ENCODE measurements at regions not wholly inside any gene's neighbourhood (a gene's known extent, or its start where the extent isn't known, plus 50 kb on each side); places are given as distances from the start of the nearest gene placed in this dataset.

DNA sequence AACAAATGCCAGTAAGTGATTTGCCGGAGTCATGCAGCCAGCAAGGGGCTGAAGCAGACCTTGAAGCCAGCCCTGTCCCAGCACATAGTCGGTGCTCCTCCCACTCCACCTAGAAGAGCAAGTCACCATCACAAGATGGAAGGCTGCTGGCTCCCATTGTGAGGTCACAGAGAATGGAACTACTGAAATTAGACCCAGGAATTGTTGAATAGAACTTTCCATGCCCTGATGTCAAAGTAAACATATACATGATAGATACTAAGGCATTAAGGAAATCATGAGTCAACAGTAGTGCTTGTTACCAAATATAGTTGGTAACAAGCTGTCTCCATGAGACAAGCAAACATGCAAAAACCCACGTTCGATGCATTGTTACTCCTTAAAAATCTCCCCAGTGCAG is 177.1 kb upstream of the MID1 start:
- Histone ChIP-seq H2AFZ (ENCODE audit: low read depth) (no peak overlapping the region), H3K4me1 (ENCODE audit: low read depth, poor library complexity, severe bottlenecking) (no peaks in the 10 kb centered on the region), H3K27ac (no peak overlapping the region), H3K4me3 (IDR thresholded peaks at IDR 0.05; ENCODE audit: insufficient read depth, low read depth, low read length) (no peak overlapping the region), H4K20me1 (ENCODE audit: insufficient read depth) (no peaks in the 10 kb centered on the region), H3K36me3 (ENCODE audit: insufficient read depth) (no peaks in the 10 kb centered on the region), H3K27me3 (ENCODE audit: insufficient read depth, low read depth) (no peaks in the 10 kb centered on the region), H3K79me2 (ENCODE audit: insufficient read depth, low read depth) (no peaks in the 10 kb centered on the region), H3K9ac (no peak overlapping the region), H3K4me2 (no peak overlapping the region)
- TF ChIP-seq CTCF (conservative IDR thresholded peaks at IDR 0.05; ENCODE audit: low read depth, low read length), result no peak

DNA sequence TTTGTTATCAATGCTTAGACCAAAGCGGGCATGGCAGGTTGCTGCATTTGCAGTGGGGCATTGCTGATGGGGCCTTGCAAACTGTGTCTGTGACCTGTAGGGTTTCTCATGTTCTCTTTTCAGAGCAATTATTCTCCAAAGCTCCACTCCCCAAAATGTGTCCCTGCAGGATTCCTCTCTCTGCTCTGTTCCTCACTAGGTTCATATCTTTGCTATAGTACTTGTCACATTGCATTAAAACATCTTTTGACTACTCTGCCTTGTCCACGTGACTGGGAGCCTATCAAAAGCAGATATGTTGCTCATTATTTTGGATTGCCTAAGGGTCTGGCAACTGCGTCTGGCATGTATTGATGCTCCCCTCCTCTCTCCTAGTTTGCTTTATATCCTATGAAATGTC is 177.7 kb upstream of the MID1 start:
- no peaks in the 10 kb centered on the region for H3K4me1 ChIP-seq (ENCODE audit: low read depth, poor library complexity, severe bottlenecking)

DNA sequence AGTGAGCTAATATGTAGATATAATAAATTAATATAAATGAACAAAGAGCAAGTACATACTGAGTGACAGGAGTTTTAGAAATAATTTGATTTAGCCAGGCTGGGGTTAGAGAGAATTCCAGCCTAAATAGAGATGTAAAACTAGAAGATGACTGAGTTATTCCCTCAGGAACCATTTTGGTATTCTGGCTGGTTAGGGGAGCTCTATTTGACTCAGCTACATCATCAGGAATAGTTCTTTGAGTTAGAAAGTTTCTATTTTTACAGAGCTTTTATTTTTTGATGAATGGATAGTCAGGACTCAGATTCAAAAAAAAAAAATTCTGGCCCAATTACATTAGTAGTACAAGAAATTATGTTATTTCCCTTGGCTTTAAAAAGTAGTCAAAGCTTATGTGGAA is 180.4 kb upstream of the MID1 start:
- TF ChIP-seq CTCF (conservative IDR thresholded peaks at IDR 0.05; ENCODE audit: low read depth, low read length), result no peak
- no peaks in the 10 kb centered on the region for H3K27me3 ChIP-seq (ENCODE audit: insufficient read depth, low read depth)

More for the DNA sequence above, 177.7 kb upstream of the MID1 start:
- no peak overlapping the region for H3K27ac ChIP-seq
- no peak overlapping the region for H3K4me3 ChIP-seq (IDR thresholded peaks at IDR 0.05; ENCODE audit: insufficient read depth, low read depth, low read length)
- no peak for TF ChIP-seq CTCF (conservative IDR thresholded peaks at IDR 0.05; ENCODE audit: low read depth, low read length)
- no peaks in the 10 kb centered on the region for H3K27me3 ChIP-seq (ENCODE audit: insufficient read depth, low read depth)
- H4K20me1 ChIP-seq (ENCODE audit: insufficient read depth), result no peaks in the 10 kb centered on the region
- no peak overlapping the region for H2AFZ ChIP-seq (ENCODE audit: low read depth)
- no peak overlapping the region for H3K9ac ChIP-seq
- H3K4me2 ChIP-seq, result no peak overlapping the region
- H3K36me3 ChIP-seq (ENCODE audit: insufficient read depth), result no peaks in the 10 kb centered on the region
- H3K79me2 ChIP-seq (ENCODE audit: insufficient read depth, low read depth), result no peaks in the 10 kb centered on the region

GRCh38 chrX:10811111-10811510 is 190.7 kb upstream of the MID1 start:
- Histone ChIP-seq H3K9ac (no peak overlapping the region), H3K27ac (no peak overlapping the region), H3K79me2 (ENCODE audit: insufficient read depth, low read depth) (no peaks in the 10 kb centered on the region), H3K4me2 (no peak overlapping the region), H2AFZ (ENCODE audit: low read depth) (no peak overlapping the region), H4K20me1 (ENCODE audit: insufficient read depth) (no peaks in the 10 kb centered on the region), H3K4me1 (ENCODE audit: low read depth, poor library complexity, severe bottlenecking) (no peaks in the 10 kb centered on the region), H3K36me3 (ENCODE audit: insufficient read depth) (no peaks in the 10 kb centered on the region), H3K4me3 (IDR thresholded peaks at IDR 0.05; ENCODE audit: insufficient read depth, low read depth, low read length) (no peak overlapping the region), H3K27me3 (ENCODE audit: insufficient read depth, low read depth) (no peaks in the 10 kb centered on the region)
- TF ChIP-seq CTCF (conservative IDR thresholded peaks at IDR 0.05; ENCODE audit: low read depth, low read length), result no peak

More for the DNA sequence above, 180.4 kb upstream of the MID1 start:
- no peak overlapping the region for H3K4me3 ChIP-seq (IDR thresholded peaks at IDR 0.05; ENCODE audit: insufficient read depth, low read depth, low read length)
- no peak overlapping the region for H2AFZ ChIP-seq (ENCODE audit: low read depth)
- H3K79me2 ChIP-seq (ENCODE audit: insufficient read depth, low read depth), result no peaks in the 10 kb centered on the region
- no peaks in the 10 kb centered on the region for H3K4me1 ChIP-seq (ENCODE audit: low read depth, poor library complexity, severe bottlenecking)
- H3K4me2 ChIP-seq, result no peak overlapping the region
- no peak overlapping the region for H3K27ac ChIP-seq
- H3K9ac ChIP-seq, result no peak overlapping the region
- H3K36me3 ChIP-seq (ENCODE audit: insufficient read depth), result no peaks in the 10 kb centered on the region
- no peaks in the 10 kb centered on the region for H4K20me1 ChIP-seq (ENCODE audit: insufficient read depth)
